H54 (cell line): ENCODE measurements at regions not wholly inside any gene's neighbourhood (a gene's known extent, or its start where the extent isn't known, plus 50 kb on each side); places are given as distances from the start of the nearest gene placed in this dataset.

ENCODE experiments used
- DNase-seq: peaks from one replicate; pipeline ENCODE4 v3.0.0; 2011; ENCODE audit warnings: low spot score, mixed read lengths; ENCODE audit not compliant: insufficient read length
- FAIRE-seq: peaks from 3 replicates; lab custom pipeline; 2011; peaks lifted over from hg19 to GRCh38; lab: Jason Lieb, UNC
- POLR2A ChIP-seq: IDR thresholded peaks from 2 replicates; pipeline ENCODE4 v1.6.1; 2011; ENCODE audit warnings: low read depth, mild to moderate bottlenecking, low read length

- FAIRE-seq, result no peak
- DNase-seq, result no peak
- no peak for TF ChIP-seq POLR2A
Observed at GRCh38 chr16:62652441-62653120, 616.3 kb upstream of the CDH8 start.

GRCh38 chr16:62648256-62648655 lies 612.0 kb upstream of the CDH8 start:
- DNase-seq, result no peak
- no peak for TF ChIP-seq POLR2A
- FAIRE-seq, result no peak

GRCh38 chr16:62644030-62644812 lies 608.0 kb upstream of the CDH8 start:
- DNase-seq (no peak), FAIRE-seq (no peak)
- TF ChIP-seq POLR2A, result no peak

- DNase-seq (no peak), FAIRE-seq (no peak)
- TF ChIP-seq POLR2A, result no peak
Observed at GRCh38 chr16:62642677-62643076, 606.4 kb upstream of the CDH8 start.

GRCh38 chr16:62639890-62640289 lies 603.7 kb upstream of the CDH8 start:
- no peak for DNase-seq
- FAIRE-seq, result no peak
- TF ChIP-seq POLR2A, result no peak

- DNase-seq (no peak), FAIRE-seq (no peak)
- TF ChIP-seq POLR2A, result no peak
Observed at GRCh38 chr16:62638964-62639870, 603.0 kb upstream of the CDH8 start.

GRCh38 chr16:62638324-62638911 lies 602.2 kb upstream of the CDH8 start:
- no peak for FAIRE-seq
- DNase-seq, result no peak
- TF ChIP-seq POLR2A, result no peak

- FAIRE-seq, result no peak
- no peak for TF ChIP-seq POLR2A
- DNase-seq, result no peak
Observed at GRCh38 chr16:62625326-62625725, 589.1 kb upstream of the CDH8 start.

GRCh38 chr16:62620275-62620674 lies 584.0 kb upstream of the CDH8 start:
- DNase-seq (no peak), FAIRE-seq (no peak)
- no peak for TF ChIP-seq POLR2A

GRCh38 chr16:62615526-62615925 lies 579.3 kb upstream of the CDH8 start:
- FAIRE-seq (no peak), DNase-seq (no peak)
- no peak for TF ChIP-seq POLR2A

GRCh38 chr16:62610291-62610690 lies 574.1 kb upstream of the CDH8 start:
- no peak for FAIRE-seq
- TF ChIP-seq POLR2A, result no peak

GRCh38 chr16:62602790-62603189 lies 566.6 kb upstream of the CDH8 start:
- no peak for TF ChIP-seq POLR2A
- DNase-seq (no peak), FAIRE-seq (no peak)

More at GRCh38 chr16:62610291-62610690, 574.1 kb upstream of the CDH8 start:
- no peak for DNase-seq

GRCh38 chr16:62597875-62598274 lies 561.6 kb upstream of the CDH8 start:
- no peak for FAIRE-seq
- TF ChIP-seq POLR2A, result no peak
- no peak for DNase-seq

- DNase-seq (no peak), FAIRE-seq (no peak)
- TF ChIP-seq POLR2A, result no peak
Observed at GRCh38 chr16:62596584-62596983, 560.3 kb upstream of the CDH8 start.
